HG03342 (cell line): ENCODE measurements at regions not wholly inside any gene's neighbourhood (a gene's known extent, or its start where the extent isn't known, plus 50 kb on each side); places are given as distances from the start of the nearest gene placed in this dataset.
"Not testable (repeated sequence)": the region's sequence is repeated elsewhere in the genome, so short reads cannot be mapped to it uniquely, and the experiment has no call there.

ENCODE experiments used
- ATAC-seq: cut with Tn5 transposase; IDR thresholded peaks from one replicate; pipeline ENCODE4 v1.9.1; 2021; ENCODE audit warnings: mild to moderate bottlenecking, moderate library complexity; ENCODE audit not compliant: unreplicated experiment

GRCh38 chr18:65206551-65207260 is 544.1 kb upstream of the CDH7 start:
- no peak for ATAC-seq

- no peak for ATAC-seq
Observed at GRCh38 chr18:65202091-65202490, 548.7 kb upstream of the CDH7 start.

- no peak for ATAC-seq
Observed at GRCh38 chr18:65175681-65176080, 575.1 kb upstream of the CDH7 start.

- not testable (repeated sequence) for ATAC-seq
Observed at GRCh38 chr18:65162086-65162485, 588.7 kb upstream of the CDH7 start.

GRCh38 chr18:65146482-65147021 is 604.3 kb upstream of the CDH7 start:
- ATAC-seq: no peak

GRCh38 chr18:65145312-65145711 is 605.5 kb upstream of the CDH7 start:
- no peak for ATAC-seq

GRCh38 chr18:65133610-65134009 is 617.2 kb upstream of the CDH7 start:
- no peak for ATAC-seq

- ATAC-seq: no peak
Observed at GRCh38 chr18:65124633-65125032, 626.2 kb upstream of the CDH7 start.

- ATAC-seq: no peak
Observed at GRCh38 chr18:65103864-65104263, 646.9 kb upstream of the CDH7 start.

GRCh38 chr18:65093346-65093745 is 657.5 kb upstream of the CDH7 start:
- ATAC-seq: no peak

- ATAC-seq: no peak
Observed at GRCh38 chr18:65091744-65092329, 659.0 kb upstream of the CDH7 start.

- no peak for ATAC-seq
Observed at GRCh38 chr18:65082907-65083306, 667.9 kb upstream of the CDH7 start.

GRCh38 chr18:65081786-65082185 is 669.0 kb upstream of the CDH7 start:
- no peak for ATAC-seq

- no peak for ATAC-seq
Observed at GRCh38 chr18:65073060-65073550, 677.7 kb upstream of the CDH7 start.

- ATAC-seq: no peak
Observed at GRCh38 chr18:65057439-65058083, 693.3 kb upstream of the CDH7 start.

- ATAC-seq: no peak
Observed at GRCh38 chr18:65056575-65056974, 694.2 kb upstream of the CDH7 start.

- no peak for ATAC-seq
Observed at GRCh38 chr18:65049586-65049985, 701.2 kb upstream of the CDH7 start.

GRCh38 chr18:65039578-65039977 is 711.2 kb upstream of the CDH7 start:
- no peak for ATAC-seq

GRCh38 chr18:65035701-65036100 is 715.1 kb upstream of the CDH7 start:
- ATAC-seq: no peak

GRCh38 chr18:65025756-65026155 is 725.1 kb upstream of the CDH7 start:
- ATAC-seq: no peak

- ATAC-seq: no peak
Observed at GRCh38 chr18:65021021-65021420, 729.8 kb upstream of the CDH7 start.

GRCh38 chr18:65018184-65018583 is 732.6 kb upstream of the CDH7 start:
- ATAC-seq: no peak
